ENCODE measurements at regions not wholly inside any gene's neighbourhood (a gene's known extent, or its start where the extent isn't known, plus 50 kb on each side); places are given as distances from the start of the nearest gene placed in this dataset.
A peak's percentile ranks its signal among the peaks of the same experiment; 100 is the strongest.

DNA sequence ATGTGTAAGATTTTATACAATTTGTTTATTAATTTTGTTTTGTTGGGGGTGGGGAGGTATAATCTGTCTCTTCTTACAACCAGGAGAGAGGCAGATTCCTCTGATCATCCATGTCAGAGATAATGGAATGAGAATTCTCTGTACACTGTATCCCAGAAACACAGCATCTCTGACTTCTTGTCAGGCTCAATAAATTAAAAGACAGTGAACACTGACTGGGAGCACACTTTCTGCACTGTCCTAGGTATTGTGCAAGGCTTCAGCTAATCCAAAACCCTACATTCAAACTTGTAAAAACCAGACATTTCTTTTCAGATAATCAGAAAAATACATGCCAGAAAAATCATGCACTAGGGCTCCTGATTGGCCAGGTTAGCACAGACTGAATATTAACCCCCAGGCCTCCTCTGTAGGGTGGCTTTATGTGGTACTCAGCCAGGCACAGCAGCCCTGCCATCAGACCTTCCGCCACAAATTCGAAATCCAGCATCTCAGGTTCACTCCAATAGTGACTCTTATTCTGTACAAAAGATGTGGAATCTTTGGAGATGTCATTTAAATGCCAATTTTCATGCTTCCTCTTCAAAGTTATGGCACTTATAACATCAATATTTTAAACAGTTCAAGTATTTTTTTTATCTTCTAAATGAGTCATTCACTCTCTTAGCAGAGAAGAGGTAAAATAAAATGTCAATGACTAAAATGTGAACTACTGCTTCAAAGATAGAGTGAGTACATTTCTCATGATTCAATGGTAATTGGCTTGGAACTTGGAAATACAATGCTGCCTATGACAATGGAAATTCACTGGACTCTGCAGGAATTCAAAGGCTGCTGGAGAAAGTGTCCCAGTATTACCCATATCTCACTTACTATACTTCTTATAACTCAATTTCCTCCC, 211.5 kb downstream of the KLF12 start:
- DNase-seq (ENCODE audit: low read depth in 4 of 6, low spot score in 6 of 6) = no peak
- Histone ChIP-seq H3K4me3 (ENCODE audit: low read depth, low read length) (no peak overlapping the region), H3K27ac (ENCODE audit: low read depth, low read length) (no peak overlapping the region), H3K27me3 (ENCODE audit: control insufficient read depth, insufficient read depth, low read length) (no peaks in the 10 kb centered on the region), H3K36me3 (ENCODE audit: control insufficient read depth, insufficient read depth, low read length) (no peaks in the 10 kb centered on the region), H3K4me1 (ENCODE audit: control insufficient read depth, insufficient read depth, low read length) (no peaks in the 10 kb centered on the region), H3K9me3 (ENCODE audit: control insufficient read depth, insufficient read depth, low read length) (no peaks in the 10 kb centered on the region)
- WGBS (ENCODE audit: insufficient coverage) = no CpG with 5 or more reads among the region's 2 CpGs

DNA sequence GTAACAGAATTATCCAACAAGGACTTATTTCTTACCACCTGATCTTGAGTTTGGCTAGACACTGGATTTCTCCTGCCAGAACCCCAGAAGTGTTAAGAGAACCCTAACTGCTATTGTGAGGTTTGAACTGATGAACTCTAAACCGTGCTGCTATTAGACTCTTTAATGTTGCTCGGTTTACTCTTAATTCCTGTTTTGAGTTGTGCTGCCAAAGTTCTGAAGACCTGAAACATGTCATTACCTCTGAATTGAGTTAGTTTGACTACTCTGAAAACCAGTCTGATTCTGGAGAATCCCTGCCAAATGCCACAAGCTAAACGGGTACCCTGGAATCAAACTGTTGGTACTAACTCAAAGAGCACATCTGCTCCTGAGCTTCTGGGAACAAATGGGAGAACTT, 215.5 kb downstream of the KLF12 start:
- no peaks in the 10 kb centered on the region for H3K27me3 ChIP-seq (ENCODE audit: control insufficient read depth, insufficient read depth, low read length)
- H3K4me1 ChIP-seq (ENCODE audit: control insufficient read depth, insufficient read depth, low read length) = peaks cover 3% of the 10 kb centered on the region
- no peaks in the 10 kb centered on the region for H3K36me3 ChIP-seq (ENCODE audit: control insufficient read depth, insufficient read depth, low read length)
- no peaks in the 10 kb centered on the region for H3K9me3 ChIP-seq (ENCODE audit: control insufficient read depth, insufficient read depth, low read length)
- H3K27ac ChIP-seq (ENCODE audit: low read depth, low read length) = no peak overlapping the region
- H3K4me3 ChIP-seq (ENCODE audit: low read depth, low read length) = no peak overlapping the region
- no peak for DNase-seq (ENCODE audit: low read depth in 4 of 6, low spot score in 6 of 6)
- 59% methylated on average over 3 of the region's 3 CpGs for WGBS (ENCODE audit: insufficient coverage)

DNA sequence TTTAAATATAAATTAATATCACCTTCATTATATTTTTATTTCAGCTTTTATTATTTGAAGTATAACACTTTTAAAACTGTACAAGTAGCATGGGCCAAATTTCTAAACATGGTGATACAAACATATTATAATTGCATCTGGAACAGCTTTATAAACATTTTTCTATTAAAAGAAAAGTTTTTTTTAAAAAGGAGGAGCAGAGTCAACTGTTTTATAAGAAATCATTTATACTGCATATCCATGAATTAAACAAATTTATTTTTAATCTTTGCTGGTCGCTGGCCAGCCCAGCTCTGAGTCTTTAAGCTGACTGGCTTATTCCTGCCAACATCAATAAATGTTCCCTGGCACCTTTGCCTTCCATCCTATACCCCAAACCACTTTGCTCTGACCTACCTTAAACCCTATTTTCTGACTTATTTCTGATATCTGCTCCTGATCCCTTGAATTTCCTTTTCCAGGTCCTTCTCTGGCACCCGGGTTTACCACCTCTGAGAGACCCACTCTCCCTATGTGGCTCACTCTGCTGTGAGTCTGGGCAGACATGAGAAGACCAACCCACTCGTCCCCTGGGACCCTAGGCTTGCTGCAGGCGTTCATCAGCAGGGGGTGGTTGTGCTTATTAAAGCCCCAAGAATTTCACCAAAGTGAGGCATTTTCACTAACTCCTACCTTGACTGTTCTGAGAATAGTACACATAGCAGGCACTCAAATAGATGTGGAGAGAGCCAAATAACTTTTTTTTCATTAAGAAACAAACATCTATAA, 220.3 kb downstream of the KLF12 start:
- 71% methylated on average over 2 of the region's 4 CpGs for WGBS (ENCODE audit: insufficient coverage)
- Histone ChIP-seq H3K36me3 (ENCODE audit: control insufficient read depth, insufficient read depth, low read length) (no peaks in the 10 kb centered on the region), H3K4me3 (ENCODE audit: low read depth, low read length) (no peak overlapping the region), H3K4me1 (ENCODE audit: control insufficient read depth, insufficient read depth, low read length) (peaks cover 6% of the 10 kb centered on the region), H3K27ac (ENCODE audit: low read depth, low read length) (no peak overlapping the region), H3K9me3 (ENCODE audit: control insufficient read depth, insufficient read depth, low read length) (no peaks in the 10 kb centered on the region), H3K27me3 (ENCODE audit: control insufficient read depth, insufficient read depth, low read length) (no peaks in the 10 kb centered on the region)
- no peak for DNase-seq (ENCODE audit: low read depth in 4 of 6, low spot score in 6 of 6)

DNA sequence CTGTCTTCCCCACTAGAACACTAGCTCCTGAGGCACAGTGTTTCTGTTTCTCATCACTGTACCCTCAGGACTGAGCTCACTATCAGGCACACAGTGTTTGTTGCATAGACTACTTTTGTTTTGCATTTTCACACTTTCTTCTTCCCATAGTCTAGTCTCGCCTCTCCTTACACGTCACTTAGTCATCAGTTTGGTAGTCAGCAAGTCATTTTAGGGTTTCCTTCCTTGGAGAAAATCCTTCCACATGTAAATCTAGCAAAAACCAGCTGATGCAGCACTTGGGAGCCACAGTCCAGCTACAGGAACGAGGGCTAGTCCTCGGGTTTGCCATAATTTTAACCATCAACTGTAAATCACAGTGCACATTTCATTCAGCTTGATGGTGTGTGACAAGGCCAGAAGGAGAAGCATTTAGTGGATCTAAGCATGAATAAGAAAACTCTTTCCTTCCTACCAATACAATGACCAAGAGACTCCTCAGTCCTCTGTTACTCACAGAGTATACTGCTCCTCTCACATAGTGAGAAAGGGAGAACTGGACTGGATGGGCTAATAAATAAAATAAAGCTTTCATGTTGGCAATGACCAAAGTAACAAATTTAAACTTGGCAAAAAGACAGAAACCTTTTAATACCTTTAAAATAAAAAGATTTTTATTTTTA, 221.0 kb downstream of the KLF12 start:
- Histone ChIP-seq H3K36me3 (ENCODE audit: control insufficient read depth, insufficient read depth, low read length) (no peaks in the 10 kb centered on the region), H3K4me1 (ENCODE audit: control insufficient read depth, insufficient read depth, low read length) (peaks cover 6% of the 10 kb centered on the region), H3K4me3 (ENCODE audit: low read depth, low read length) (no peak overlapping the region), H3K27me3 (ENCODE audit: control insufficient read depth, insufficient read depth, low read length) (no peaks in the 10 kb centered on the region), H3K27ac (ENCODE audit: low read depth, low read length) (no peak overlapping the region), H3K9me3 (ENCODE audit: control insufficient read depth, insufficient read depth, low read length) (no peaks in the 10 kb centered on the region)
- WGBS (ENCODE audit: insufficient coverage) = 94% methylated on average over 2 of the region's 4 CpGs
- DNase-seq (ENCODE audit: low read depth in 4 of 6, low spot score in 6 of 6) = no peak

DNA sequence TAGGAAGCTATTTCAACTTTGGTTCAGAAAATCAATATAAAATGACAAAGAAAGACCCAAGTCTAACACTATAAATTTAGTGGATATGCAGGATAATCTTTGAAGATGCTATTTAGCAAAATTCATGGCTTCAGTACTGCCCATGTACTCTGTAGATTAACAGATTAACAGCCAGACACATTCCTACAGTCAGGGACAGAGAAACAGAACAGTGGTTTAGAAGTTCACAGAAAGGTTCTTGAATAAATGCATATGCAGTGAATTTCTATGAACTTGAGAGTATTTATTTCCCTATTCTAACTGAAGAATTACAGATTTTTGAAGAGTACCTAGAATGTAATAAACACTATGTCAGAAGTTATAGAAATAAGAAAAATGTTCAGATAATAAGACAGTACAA, 222.8 kb downstream of the KLF12 start:
- peaks cover 6% of the 10 kb centered on the region for H3K4me1 ChIP-seq (ENCODE audit: control insufficient read depth, insufficient read depth, low read length)

DNA sequence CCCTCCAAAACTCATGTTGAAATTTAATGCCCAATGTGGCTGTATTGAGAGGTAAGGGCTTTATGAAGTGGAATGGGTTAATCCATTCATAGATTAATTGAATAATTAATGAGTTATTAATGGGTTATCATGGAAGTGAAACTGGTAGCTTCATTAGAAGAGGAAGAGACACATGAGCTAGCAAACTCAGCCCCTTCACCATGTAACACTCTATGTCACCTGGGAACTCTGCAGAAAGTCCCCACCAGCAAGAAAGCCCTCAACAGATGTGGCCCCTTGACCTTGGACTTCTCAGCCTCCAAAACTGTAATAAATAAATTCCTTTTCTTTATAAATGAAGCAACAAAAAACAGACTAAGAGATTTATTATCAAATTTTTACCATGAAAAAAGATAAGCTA, 223.5 kb downstream of the KLF12 start:
- H3K27me3 ChIP-seq (ENCODE audit: control insufficient read depth, insufficient read depth, low read length) = no peaks in the 10 kb centered on the region
- H3K4me3 ChIP-seq (ENCODE audit: low read depth, low read length) = no peak overlapping the region
- H3K27ac ChIP-seq (ENCODE audit: low read depth, low read length) = no peak overlapping the region
- no peaks in the 10 kb centered on the region for H3K36me3 ChIP-seq (ENCODE audit: control insufficient read depth, insufficient read depth, low read length)
- no peak for DNase-seq (ENCODE audit: low read depth in 4 of 6, low spot score in 6 of 6)
- peaks cover 6% of the 10 kb centered on the region for H3K4me1 ChIP-seq (ENCODE audit: control insufficient read depth, insufficient read depth, low read length)
- H3K9me3 ChIP-seq (ENCODE audit: control insufficient read depth, insufficient read depth, low read length) = no peaks in the 10 kb centered on the region

More for the DNA sequence above, 222.8 kb downstream of the KLF12 start:
- Histone ChIP-seq H3K4me3 (ENCODE audit: low read depth, low read length) (no peak overlapping the region), H3K36me3 (ENCODE audit: control insufficient read depth, insufficient read depth, low read length) (no peaks in the 10 kb centered on the region), H3K9me3 (ENCODE audit: control insufficient read depth, insufficient read depth, low read length) (no peaks in the 10 kb centered on the region), H3K27ac (ENCODE audit: low read depth, low read length) (no peak overlapping the region), H3K27me3 (ENCODE audit: control insufficient read depth, insufficient read depth, low read length) (no peaks in the 10 kb centered on the region)
- DNase-seq (ENCODE audit: low read depth in 4 of 6, low spot score in 6 of 6) = no peak

DNA sequence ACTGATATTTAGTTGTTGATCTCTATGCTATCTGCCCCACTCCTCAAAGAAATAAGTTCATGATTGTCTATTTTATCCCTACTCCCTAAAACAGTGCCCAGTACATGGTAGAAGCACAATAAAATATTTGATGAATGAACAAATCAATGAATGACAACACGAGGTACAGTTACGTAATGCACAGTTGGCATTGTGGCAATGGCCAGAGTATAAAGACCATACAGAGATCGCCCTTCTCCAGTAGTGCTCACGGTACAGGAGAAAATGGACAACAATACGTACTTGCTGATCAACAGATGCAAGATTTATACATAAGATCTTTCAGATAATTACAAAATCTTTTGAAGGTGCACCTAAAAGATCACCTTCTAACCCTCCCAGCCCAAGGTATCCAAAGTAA, 225.4 kb downstream of the KLF12 start:
- H3K36me3 ChIP-seq (ENCODE audit: control insufficient read depth, insufficient read depth, low read length) = no peaks in the 10 kb centered on the region
- WGBS (ENCODE audit: insufficient coverage) = 100% methylated on average over 2 of the region's 5 CpGs
- DNase-seq (ENCODE audit: low read depth in 4 of 6, low spot score in 6 of 6) = no peak
- no peaks in the 10 kb centered on the region for H3K9me3 ChIP-seq (ENCODE audit: control insufficient read depth, insufficient read depth, low read length)
- H3K27me3 ChIP-seq (ENCODE audit: control insufficient read depth, insufficient read depth, low read length) = no peaks in the 10 kb centered on the region
- H3K27ac ChIP-seq (ENCODE audit: low read depth, low read length) = no peak overlapping the region
- H3K4me3 ChIP-seq (ENCODE audit: low read depth, low read length) = no peak overlapping the region
- peaks cover 3% of the 10 kb centered on the region for H3K4me1 ChIP-seq (ENCODE audit: control insufficient read depth, insufficient read depth, low read length)

DNA sequence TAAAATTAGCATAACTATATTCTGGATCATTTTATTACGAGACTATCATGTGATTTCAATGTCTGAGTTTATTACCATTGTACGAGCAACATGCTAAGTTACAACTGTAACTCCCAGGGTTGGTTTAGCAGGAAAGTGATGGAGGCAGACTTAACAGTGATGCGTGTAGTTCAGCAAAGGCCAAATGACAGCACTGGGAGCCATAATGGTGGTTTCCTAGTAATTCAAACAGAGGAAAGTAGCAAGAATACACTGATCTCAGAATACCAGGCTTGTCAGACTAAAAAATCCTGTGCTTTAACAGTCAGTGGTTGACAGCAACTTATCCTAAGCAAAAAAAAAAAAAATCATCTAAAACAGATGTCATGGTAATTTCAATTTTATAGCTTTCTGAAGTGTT, 229.6 kb downstream of the KLF12 start:
- Histone ChIP-seq H3K36me3 (ENCODE audit: control insufficient read depth, insufficient read depth, low read length) (no peaks in the 10 kb centered on the region), H3K4me3 (ENCODE audit: low read depth, low read length) (no peak overlapping the region), H3K27me3 (ENCODE audit: control insufficient read depth, insufficient read depth, low read length) (no peaks in the 10 kb centered on the region), H3K9me3 (ENCODE audit: control insufficient read depth, insufficient read depth, low read length) (no peaks in the 10 kb centered on the region), H3K27ac (ENCODE audit: low read depth, low read length) (no peak overlapping the region), H3K4me1 (ENCODE audit: control insufficient read depth, insufficient read depth, low read length) (no peaks in the 10 kb centered on the region)
- peak in 3 of 6 donors; percentile 23 to 92 (median 31) for DNase-seq (ENCODE audit: low read depth in 4 of 6, low spot score in 6 of 6)
- 80% methylated on average over 1 of the region's 3 CpGs for WGBS (ENCODE audit: insufficient coverage)

DNA sequence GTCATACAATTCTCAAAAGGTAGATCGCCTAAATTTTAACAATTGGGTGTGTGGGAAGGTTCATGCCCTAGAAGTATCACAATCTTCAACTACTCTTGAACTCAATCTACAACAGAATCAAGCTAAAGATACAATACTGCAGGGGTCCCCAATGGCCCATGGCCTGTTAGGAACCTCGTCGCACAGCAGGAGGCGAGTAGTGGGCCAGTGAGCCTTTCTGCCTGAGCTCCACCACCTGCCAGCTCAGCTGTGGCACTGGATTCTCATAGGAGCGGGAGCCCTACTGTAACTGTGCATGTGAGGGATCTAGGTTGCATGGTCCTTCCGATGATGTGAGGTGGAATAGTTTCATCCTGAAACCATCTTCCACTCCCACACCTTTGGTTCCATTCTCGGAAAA, 230.6 kb downstream of the KLF12 start:
- Histone ChIP-seq H3K4me3 (ENCODE audit: low read depth, low read length) (no peak overlapping the region), H3K27ac (ENCODE audit: low read depth, low read length) (no peak overlapping the region), H3K27me3 (ENCODE audit: control insufficient read depth, insufficient read depth, low read length) (no peaks in the 10 kb centered on the region), H3K9me3 (ENCODE audit: control insufficient read depth, insufficient read depth, low read length) (no peaks in the 10 kb centered on the region), H3K4me1 (ENCODE audit: control insufficient read depth, insufficient read depth, low read length) (no peaks in the 10 kb centered on the region), H3K36me3 (ENCODE audit: control insufficient read depth, insufficient read depth, low read length) (no peaks in the 10 kb centered on the region)
- no peak for DNase-seq (ENCODE audit: low read depth in 4 of 6, low spot score in 6 of 6)
- WGBS (ENCODE audit: insufficient coverage) = 80% methylated on average over 3 of the region's 7 CpGs

Data from spinal cord (tissue), 9 donors.